Mesendoderm (in vitro differentiated cells): ENCODE measurements at regions not wholly inside any gene's neighbourhood (a gene's known extent, or its start where the extent isn't known, plus 50 kb on each side); places are given as distances from the start of the nearest gene placed in this dataset.
"Not testable (repeated sequence)": the region's sequence is repeated elsewhere in the genome, so short reads cannot be mapped to it uniquely, and the experiment has no call there.

Experiments used
- DNase-seq: peaks from one replicate; pipeline ENCODE4 v3.0.0; 2013
- H2AK5ac ChIP-seq: 2 replicates; pipeline ENCODE4 v1.6.1; 2013; ENCODE audit warnings: low read length, inconsistent platforms
- H2BK120ac ChIP-seq: 2 replicates; pipeline ENCODE4 v1.6.1; 2013; ENCODE audit warnings: low read depth, mild to moderate bottlenecking, low read length, moderate library complexity, mixed read lengths
- H2BK15ac ChIP-seq: replicated peaks from 2 replicates; pipeline ENCODE4 v1.6.1; 2013; ENCODE audit warnings: low read depth, mild to moderate bottlenecking, moderate library complexity
- H2BK5ac ChIP-seq: 2 replicates; pipeline ENCODE4 v1.6.1; 2013; ENCODE audit warnings: low read length, inconsistent platforms
- H3K18ac ChIP-seq: 2 replicates; pipeline ENCODE4 v1.6.1; 2013; ENCODE audit warnings: mild to moderate bottlenecking, low read length, mixed read lengths
- H3K23ac ChIP-seq: one replicate; pipeline ENCODE4 v1.6.1; 2013; ENCODE audit warnings: low read length
- H3K27ac ChIP-seq: 2 replicates; pipeline ENCODE4 v1.5.1; 2013; ENCODE audit warnings: low read depth, mild to moderate bottlenecking, inconsistent platforms, low read length, moderate library complexity
- H3K27me3 ChIP-seq: 2 replicates; pipeline ENCODE4 v1.6.1; 2013; ENCODE audit warnings: low read length, control low read depth, mild to moderate bottlenecking, inconsistent platforms; ENCODE audit not compliant: insufficient read depth, poor library complexity
- H3K36me3 ChIP-seq: 2 replicates; pipeline ENCODE4 v1.6.1; 2013; ENCODE audit warnings: low read length, inconsistent platforms; ENCODE audit not compliant: control insufficient read depth, insufficient read depth
- H3K4ac ChIP-seq: one replicate; pipeline ENCODE4 v1.6.1; 2013; ENCODE audit warnings: low read depth, mild to moderate bottlenecking, low read length, moderate library complexity
- H3K4me1 ChIP-seq: 2 replicates; pipeline ENCODE4 v1.6.1; 2013; ENCODE audit warnings: low read depth, low read length, inconsistent platforms; ENCODE audit not compliant: control insufficient read depth
- H3K4me2 ChIP-seq: 2 replicates; pipeline ENCODE4 v1.6.1; 2013; ENCODE audit warnings: low read length
- H3K4me3 ChIP-seq: 2 replicates; pipeline ENCODE4 v1.5.1; 2013; ENCODE audit warnings: mild to moderate bottlenecking, low read length
- H3K56ac ChIP-seq: one replicate; pipeline ENCODE4 v1.6.1; 2013; ENCODE audit warnings: low read length
- H3K79me1 ChIP-seq: 2 replicates; pipeline ENCODE4 v1.6.1; 2013; ENCODE audit warnings: low read length, inconsistent platforms
- H3K79me2 ChIP-seq: 2 replicates; pipeline ENCODE4 v1.6.1; 2013; ENCODE audit warnings: mild to moderate bottlenecking, low read length; ENCODE audit not compliant: control insufficient read depth, insufficient read depth
- H3K9ac ChIP-seq: 2 replicates; pipeline ENCODE4 v1.6.1; 2013; ENCODE audit warnings: low read length, inconsistent platforms
- H4K5ac ChIP-seq: one replicate; pipeline ENCODE4 v1.6.1; 2013; ENCODE audit warnings: low read length
- H4K8ac ChIP-seq: one replicate; pipeline ENCODE4 v1.6.1; 2013; ENCODE audit warnings: low read depth, mild to moderate bottlenecking, control low read depth, low read length, moderate library complexity
- WGBS: extraction: QIAGEN DNeasy Blood & Tissue Kit; methylation state at CpG from one replicate; pipeline ENCODE4 v1.1.7; 2013; ENCODE audit warnings: low lambda C conversion rate, missing lambda C conversion rate; ENCODE audit not compliant: insufficient coverage; ENCODE audit errors: extremely low coverage; 5-methylcytosine and 5-hydroxymethylcytosine counted together

GRCh38 chr1:221983444-221983843, 241.6 kb upstream of the DUSP10 start:
- Histone ChIP-seq H3K79me1 (no peaks in the 10 kb centered on the region), H3K27ac (no peak overlapping the region), H3K9ac (no peak overlapping the region), H3K56ac (no peak overlapping the region), H4K8ac (no peak overlapping the region), H3K4ac (peak overlapping the region; percentile 79), H3K18ac (peak overlapping the region; percentile 39), H4K5ac (no peak overlapping the region), H2BK15ac (no peak overlapping the region), H2BK120ac (no peak overlapping the region), H2AK5ac (no peak overlapping the region), H3K27me3 (no peaks in the 10 kb centered on the region), H3K4me2 (no peak overlapping the region), H3K79me2 (no peaks in the 10 kb centered on the region), H3K23ac (no peak overlapping the region), H3K36me3 (no peaks in the 10 kb centered on the region), H2BK5ac (no peak overlapping the region), H3K4me1 (no peaks in the 10 kb centered on the region), H3K4me3 (no peak overlapping the region)
- WGBS, result no CpG with 5 or more reads among the region's 1 CpG
- no peak for DNase-seq

- Histone ChIP-seq H2BK120ac (no peak overlapping the region), H2BK15ac (no peak overlapping the region), H4K8ac (no peak overlapping the region), H2AK5ac (no peak overlapping the region), H3K79me1 (no peaks in the 10 kb centered on the region), H3K36me3 (no peaks in the 10 kb centered on the region), H3K4me2 (no peak overlapping the region), H3K4ac (no peak overlapping the region), H3K79me2 (no peaks in the 10 kb centered on the region), H3K9ac (no peak overlapping the region), H3K23ac (no peak overlapping the region), H3K18ac (no peak overlapping the region), H3K27ac (no peak overlapping the region), H3K4me1 (no peaks in the 10 kb centered on the region), H3K56ac (no peak overlapping the region), H2BK5ac (no peak overlapping the region), H3K4me3 (no peak overlapping the region), H4K5ac (no peak overlapping the region), H3K27me3 (no peaks in the 10 kb centered on the region)
- WGBS, result 100% methylated on average over 1 of the region's 1 CpG
- DNase-seq, result peak; percentile 40
Measured at GRCh38 chr1:221981461-221981860, 239.6 kb upstream of the DUSP10 start.

GRCh38 chr1:221979444-221980032, 237.6 kb upstream of the DUSP10 start:
- H3K9ac ChIP-seq, result no peak overlapping the region
- no peak overlapping the region for H3K27ac ChIP-seq
- peak overlapping the region; percentile 51 for H3K18ac ChIP-seq
- H3K23ac ChIP-seq, result no peak overlapping the region
- H2AK5ac ChIP-seq, result no peak overlapping the region
- peak overlapping the region; percentile 49 for H3K56ac ChIP-seq
- no peak overlapping the region for H2BK15ac ChIP-seq
- no peaks in the 10 kb centered on the region for H3K4me1 ChIP-seq
- H3K4me2 ChIP-seq, result no peak overlapping the region
- peak overlapping the region; percentile 94 for H2BK120ac ChIP-seq
- H3K4me3 ChIP-seq, result no peak overlapping the region
- DNase-seq, result peak; percentile 49
- no peak overlapping the region for H3K4ac ChIP-seq
- H3K79me1 ChIP-seq, result no peaks in the 10 kb centered on the region
- H3K36me3 ChIP-seq, result no peaks in the 10 kb centered on the region
- no peak overlapping the region for H4K5ac ChIP-seq
- no peak overlapping the region for H4K8ac ChIP-seq
- H2BK5ac ChIP-seq, result peak overlapping the region; percentile 63
- no peaks in the 10 kb centered on the region for H3K27me3 ChIP-seq
- H3K79me2 ChIP-seq, result no peaks in the 10 kb centered on the region

GRCh38 chr1:221978631-221979334, 236.9 kb upstream of the DUSP10 start:
- peak overlapping the region; percentile 2 for H2BK5ac ChIP-seq
- not testable (repeated sequence) for H3K4ac ChIP-seq, H3K56ac ChIP-seq, H3K79me1 ChIP-seq, H3K4me2 ChIP-seq, H4K8ac ChIP-seq, H2BK15ac ChIP-seq, H2AK5ac ChIP-seq, H2BK120ac ChIP-seq, H3K4me1 ChIP-seq, H3K23ac ChIP-seq, H3K79me2 ChIP-seq, H3K18ac ChIP-seq, H3K4me3 ChIP-seq, H3K9ac ChIP-seq, H3K27ac ChIP-seq, H3K36me3 ChIP-seq, H4K5ac ChIP-seq, H3K27me3 ChIP-seq
- peak; percentile 69 for DNase-seq
- 91% methylated on average over 2 of the region's 9 CpGs for WGBS

GRCh38 chr1:221973787-221974186, 231.9 kb upstream of the DUSP10 start:
- not testable (repeated sequence) for H3K18ac ChIP-seq, H2BK5ac ChIP-seq, H3K56ac ChIP-seq, H3K36me3 ChIP-seq, H3K27me3 ChIP-seq, H3K9ac ChIP-seq, H2BK120ac ChIP-seq, H4K8ac ChIP-seq, H3K23ac ChIP-seq, H3K79me2 ChIP-seq, H3K4me3 ChIP-seq, DNase-seq, H4K5ac ChIP-seq, H3K79me1 ChIP-seq, H2BK15ac ChIP-seq, H3K27ac ChIP-seq, H3K4me2 ChIP-seq, H2AK5ac ChIP-seq, H3K4ac ChIP-seq, H3K4me1 ChIP-seq
- no CpG with 5 or more reads among the region's 3 CpGs for WGBS
